ENCODE measurements at regions not wholly inside any gene's neighbourhood (a gene's known extent, or its start where the extent isn't known, plus 50 kb on each side); places are given as distances from the start of the nearest gene placed in this dataset.

- no peak for DNase-seq (ENCODE audit: low read depth, low spot score)
- Histone ChIP-seq H3K27ac (ENCODE audit: low read length) (no peak overlapping the region), H3K36me3 (ENCODE audit: control insufficient read depth, insufficient read depth, low read length) (no peaks in the 10 kb centered on the region), H3K4me3 (ENCODE audit: low read length) (no peak overlapping the region), H3K4me1 (ENCODE audit: control insufficient read depth, insufficient read depth, low read length) (0 out of 2 replicates have a peak, but pooled peaks cover 3% of the 10 kb centered on the region), H3K9me3 (ENCODE audit: control insufficient read depth, insufficient read depth, low read length) (no peaks in the 10 kb centered on the region), H3K27me3 (ENCODE audit: control insufficient read depth, insufficient read depth, low read length) (no peaks in the 10 kb centered on the region)
- WGBS (ENCODE audit: insufficient coverage, insufficient read length), result no CpG with 5 or more reads among the region's 21 CpGs
Measured at GRCh38 chr6:166687070-166687878, 60.2 kb upstream of the RPS6KA2 start.

GRCh38 chr6:166686317-166686716, 59.3 kb upstream of the RPS6KA2 start:
- no CpG with 5 or more reads among the region's 2 CpGs for WGBS (ENCODE audit: insufficient coverage, insufficient read length)
- H3K36me3 ChIP-seq (ENCODE audit: control insufficient read depth, insufficient read depth, low read length), result no peaks in the 10 kb centered on the region
- no peaks in the 10 kb centered on the region for H3K9me3 ChIP-seq (ENCODE audit: control insufficient read depth, insufficient read depth, low read length)
- no peaks in the 10 kb centered on the region for H3K27me3 ChIP-seq (ENCODE audit: control insufficient read depth, insufficient read depth, low read length)
- H3K27ac ChIP-seq (ENCODE audit: low read length), result no peak overlapping the region
- DNase-seq (ENCODE audit: low read depth, low spot score), result no peak
- H3K4me3 ChIP-seq (ENCODE audit: low read length), result no peak overlapping the region
- 0 out of 2 replicates have a peak, but pooled peaks cover 3% of the 10 kb centered on the region for H3K4me1 ChIP-seq (ENCODE audit: control insufficient read depth, insufficient read depth, low read length)

GRCh38 chr6:166684866-166685265, 57.8 kb upstream of the RPS6KA2 start:
- no peaks in the 10 kb centered on the region for H3K36me3 ChIP-seq (ENCODE audit: control insufficient read depth, insufficient read depth, low read length)
- H3K4me1 ChIP-seq (ENCODE audit: control insufficient read depth, insufficient read depth, low read length), result 0 out of 2 replicates have a peak, but pooled peaks cover 3% of the 10 kb centered on the region
- no peak for DNase-seq (ENCODE audit: low read depth, low spot score)
- H3K9me3 ChIP-seq (ENCODE audit: control insufficient read depth, insufficient read depth, low read length), result no peaks in the 10 kb centered on the region
- H3K27ac ChIP-seq (ENCODE audit: low read length), result no peak overlapping the region
- no peaks in the 10 kb centered on the region for H3K27me3 ChIP-seq (ENCODE audit: control insufficient read depth, insufficient read depth, low read length)
- H3K4me3 ChIP-seq (ENCODE audit: low read length), result no peak overlapping the region
- no CpG with 5 or more reads among the region's 8 CpGs for WGBS (ENCODE audit: insufficient coverage, insufficient read length)

- H3K4me3 ChIP-seq (ENCODE audit: low read length), result no peak overlapping the region
- 0 out of 2 replicates have a peak, but pooled peaks cover 3% of the 10 kb centered on the region for H3K4me1 ChIP-seq (ENCODE audit: control insufficient read depth, insufficient read depth, low read length)
- no peaks in the 10 kb centered on the region for H3K36me3 ChIP-seq (ENCODE audit: control insufficient read depth, insufficient read depth, low read length)
- no CpG with 5 or more reads among the region's 4 CpGs for WGBS (ENCODE audit: insufficient coverage, insufficient read length)
- no peak for DNase-seq (ENCODE audit: low read depth, low spot score)
- no peaks in the 10 kb centered on the region for H3K9me3 ChIP-seq (ENCODE audit: control insufficient read depth, insufficient read depth, low read length)
- H3K27me3 ChIP-seq (ENCODE audit: control insufficient read depth, insufficient read depth, low read length), result no peaks in the 10 kb centered on the region
- no peak overlapping the region for H3K27ac ChIP-seq (ENCODE audit: low read length)
Measured at GRCh38 chr6:166684170-166684569, 57.1 kb upstream of the RPS6KA2 start.

- Histone ChIP-seq H3K9me3 (ENCODE audit: control insufficient read depth, insufficient read depth, low read length) (no peaks in the 10 kb centered on the region), H3K4me3 (ENCODE audit: low read length) (no peak overlapping the region), H3K36me3 (ENCODE audit: control insufficient read depth, insufficient read depth, low read length) (no peaks in the 10 kb centered on the region), H3K4me1 (ENCODE audit: control insufficient read depth, insufficient read depth, low read length) (0 out of 2 replicates have a peak, but pooled peaks cover 3% of the 10 kb centered on the region), H3K27ac (ENCODE audit: low read length) (no peak overlapping the region), H3K27me3 (ENCODE audit: control insufficient read depth, insufficient read depth, low read length) (no peaks in the 10 kb centered on the region)
- no CpG with 5 or more reads among the region's 10 CpGs for WGBS (ENCODE audit: insufficient coverage, insufficient read length)
- DNase-seq (ENCODE audit: low read depth, low spot score), result no peak
Measured at GRCh38 chr6:166683477-166683876, 56.4 kb upstream of the RPS6KA2 start.

GRCh38 chr6:166679566-166679965, 52.5 kb upstream of the RPS6KA2 start:
- WGBS (ENCODE audit: insufficient coverage, insufficient read length), result no CpG with 5 or more reads among the region's 31 CpGs
- Histone ChIP-seq H3K27me3 (ENCODE audit: control insufficient read depth, insufficient read depth, low read length) (no peaks in the 10 kb centered on the region), H3K4me1 (ENCODE audit: control insufficient read depth, insufficient read depth, low read length) (no peaks in the 10 kb centered on the region; the same call in 1 of the 2 replicates), H3K36me3 (ENCODE audit: control insufficient read depth, insufficient read depth, low read length) (no peaks in the 10 kb centered on the region), H3K9me3 (ENCODE audit: control insufficient read depth, insufficient read depth, low read length) (no peaks in the 10 kb centered on the region), H3K27ac (ENCODE audit: low read length) (no peak overlapping the region), H3K4me3 (ENCODE audit: low read length) (no peak overlapping the region)
- DNase-seq (ENCODE audit: low read depth, low spot score), result no peak

- Histone ChIP-seq H3K9me3 (ENCODE audit: control insufficient read depth, insufficient read depth, low read length) (no peaks in the 10 kb centered on the region), H3K36me3 (ENCODE audit: control insufficient read depth, insufficient read depth, low read length) (no peaks in the 10 kb centered on the region), H3K27me3 (ENCODE audit: control insufficient read depth, insufficient read depth, low read length) (no peaks in the 10 kb centered on the region), H3K4me3 (ENCODE audit: low read length) (no peak overlapping the region), H3K27ac (ENCODE audit: low read length) (no peak overlapping the region), H3K4me1 (ENCODE audit: control insufficient read depth, insufficient read depth, low read length) (peaks cover 1% of the 10 kb centered on the region; the same call in 1 of the 2 replicates)
- no CpG with 5 or more reads among the region's 10 CpGs for WGBS (ENCODE audit: insufficient coverage, insufficient read length)
- no peak for DNase-seq (ENCODE audit: low read depth, low spot score)
Measured at GRCh38 chr6:166678426-166678825, 51.4 kb upstream of the RPS6KA2 start.

GRCh38 chr6:166677941-166678340, 50.9 kb upstream of the RPS6KA2 start:
- no peak for DNase-seq (ENCODE audit: low read depth, low spot score)
- WGBS (ENCODE audit: insufficient coverage, insufficient read length), result no CpG with 5 or more reads among the region's 6 CpGs
- no peak overlapping the region for H3K27ac ChIP-seq (ENCODE audit: low read length)
- H3K4me3 ChIP-seq (ENCODE audit: low read length), result no peak overlapping the region
- no peaks in the 10 kb centered on the region for H3K36me3 ChIP-seq (ENCODE audit: control insufficient read depth, insufficient read depth, low read length)
- H3K27me3 ChIP-seq (ENCODE audit: control insufficient read depth, insufficient read depth, low read length), result no peaks in the 10 kb centered on the region
- H3K4me1 ChIP-seq (ENCODE audit: control insufficient read depth, insufficient read depth, low read length), result peaks cover 1% of the 10 kb centered on the region; the same call in 1 of the 2 replicates
- H3K9me3 ChIP-seq (ENCODE audit: control insufficient read depth, insufficient read depth, low read length), result no peaks in the 10 kb centered on the region
